H9 (cell line): ENCODE measurements at regions not wholly inside any gene's neighbourhood (a gene's known extent, or its start where the extent isn't known, plus 50 kb on each side); places are given as distances from the start of the nearest gene placed in this dataset.

Source experiments
- DNase-seq: peaks from one replicate; pipeline ENCODE4 v3.0.0-alpha.2; 2017
- H2AFZ ChIP-seq: one replicate; pipeline ENCODE4 v1.6.1; 2013; ENCODE audit warnings: mild to moderate bottlenecking, low read length, control low read depth, moderate library complexity
- H2AK5ac ChIP-seq: 2 replicates; pipeline ENCODE4 v1.6.1; 2013; ENCODE audit warnings: low read length, control low read depth, mixed read lengths; ENCODE audit not compliant: insufficient read length
- H2BK120ac ChIP-seq: one replicate; pipeline ENCODE4 v1.6.1; 2013; ENCODE audit warnings: low read depth, mild to moderate bottlenecking, low read length, control low read depth, inconsistent platforms; ENCODE audit not compliant: poor library complexity, severe bottlenecking
- H2BK12ac ChIP-seq: 2 replicates; pipeline ENCODE4 v1.6.1; 2013; ENCODE audit warnings: low read length, control low read depth, mixed read lengths, low read depth; ENCODE audit not compliant: insufficient read length
- H2BK15ac ChIP-seq: 2 replicates; pipeline ENCODE4 v1.6.1; 2013; ENCODE audit warnings: low read depth, low read length, control low read depth
- H2BK20ac ChIP-seq: one replicate; pipeline ENCODE4 v1.6.1; 2013; ENCODE audit warnings: low read depth, mild to moderate bottlenecking, low read length, control low read depth, inconsistent platforms; ENCODE audit not compliant: poor library complexity, severe bottlenecking
- H2BK5ac ChIP-seq: 2 replicates; pipeline ENCODE4 v1.6.1; 2013; ENCODE audit warnings: low read length, control low read depth, mixed read lengths; ENCODE audit not compliant: insufficient read length
- H3K14ac ChIP-seq: 2 replicates; pipeline ENCODE4 v1.6.1; 2013; ENCODE audit warnings: low read length, control low read depth; ENCODE audit not compliant: insufficient read depth
- H3K18ac ChIP-seq: 2 replicates; pipeline ENCODE4 v1.6.1; 2013; ENCODE audit warnings: low read depth, mild to moderate bottlenecking, mixed read lengths, low read length, control low read depth; ENCODE audit not compliant: insufficient read length
- H3K23ac ChIP-seq: 2 replicates; pipeline ENCODE4 v1.6.1; 2013; ENCODE audit warnings: low read length, control low read depth, mixed read lengths, low read depth; ENCODE audit not compliant: insufficient read length
- H3K23me2 ChIP-seq: 2 replicates; pipeline ENCODE4 v1.6.1; 2013; ENCODE audit warnings: low read depth, mild to moderate bottlenecking, mixed read lengths, low read length, control low read depth; ENCODE audit not compliant: insufficient read length, poor library complexity, severe bottlenecking
- H3K27ac ChIP-seq: 2 replicates; pipeline ENCODE4 v1.5.1; 2013; ENCODE audit warnings: low read length, control low read depth, mixed read lengths, low read depth; ENCODE audit not compliant: insufficient read length
- H3K27me3 ChIP-seq: 2 replicates; pipeline ENCODE4 v1.6.1; 2013; ENCODE audit warnings: low read length, control low read depth, inconsistent platforms; ENCODE audit not compliant: insufficient read depth
- H3K4ac ChIP-seq: 2 replicates; pipeline ENCODE4 v1.6.1; 2013; ENCODE audit warnings: low read depth, mild to moderate bottlenecking, control low read depth, inconsistent platforms, low read length, moderate library complexity
- H3K4me1 ChIP-seq: 2 replicates; pipeline ENCODE4 v1.6.1; 2013; ENCODE audit warnings: low read length, control low read depth, inconsistent platforms; ENCODE audit not compliant: insufficient read depth
- H3K4me2 ChIP-seq: 2 replicates; pipeline ENCODE4 v1.6.1; 2013; ENCODE audit warnings: low read length, control low read depth, mixed read lengths; ENCODE audit not compliant: insufficient read length, insufficient read depth
- H3K56ac ChIP-seq: 2 replicates; pipeline ENCODE4 v1.6.1; 2013; ENCODE audit warnings: low read depth, mild to moderate bottlenecking, mixed read lengths, low read length, control low read depth; ENCODE audit not compliant: insufficient read length
- H3K79me1 ChIP-seq: 2 replicates; pipeline ENCODE4 v1.6.1; 2013; ENCODE audit warnings: low read depth, mild to moderate bottlenecking, moderate library complexity, low read length, control low read depth, inconsistent platforms; ENCODE audit not compliant: insufficient read depth, poor library complexity, severe bottlenecking
- H3K79me2 ChIP-seq: 2 replicates; pipeline ENCODE4 v1.6.1; 2013; ENCODE audit warnings: low read length, control low read depth, inconsistent platforms; ENCODE audit not compliant: insufficient read depth
- H3K9ac ChIP-seq: 2 replicates; pipeline ENCODE4 v1.6.1; 2013; ENCODE audit warnings: low read length, control low read depth, mixed read lengths; ENCODE audit not compliant: insufficient read length; ENCODE audit errors: extremely low read depth
- H3K9me3 ChIP-seq: one replicate; pipeline ENCODE4 v1.6.1; 2013; ENCODE audit warnings: low read depth, low read length, inconsistent platforms; ENCODE audit not compliant: control insufficient read depth
- H3T11ph ChIP-seq: one replicate; pipeline ENCODE4 v1.6.1; 2013; ENCODE audit warnings: mild to moderate bottlenecking, low read length, control low read depth, inconsistent platforms
- H4K20me1 ChIP-seq: one replicate; pipeline ENCODE4 v1.6.1; 2013; ENCODE audit not compliant: control insufficient read depth, insufficient read length, insufficient read depth
- H4K5ac ChIP-seq: 2 replicates; pipeline ENCODE4 v1.6.1; 2013; ENCODE audit warnings: low read depth, mild to moderate bottlenecking, mixed read lengths, low read length, control low read depth; ENCODE audit not compliant: insufficient read length
- H4K8ac ChIP-seq: replicated peaks from 2 replicates; pipeline ENCODE4 v1.6.1; 2013; ENCODE audit warnings: low read length, control low read depth, mixed read lengths, low read depth; ENCODE audit not compliant: insufficient read length
- H4K91ac ChIP-seq: 2 replicates; pipeline ENCODE4 v1.6.1; 2013; ENCODE audit warnings: low read depth, mild to moderate bottlenecking, moderate library complexity, mixed read lengths, low read length, control low read depth; ENCODE audit not compliant: insufficient read length
- H3K27ac Mint-ChIP-seq, 3 experiments: 2 replicates in 2 of 3; 3 replicates in 1 of 3; pipeline ENCODE4 v1.8.0; 2020 to 2021; ENCODE audit warnings: mixed read lengths in 3 of 3, mild to moderate bottlenecking in 1 of 3, moderate library complexity in 1 of 3
- H3K27me3 Mint-ChIP-seq: 2 replicates; pipeline ENCODE4 v1.8.0; 2021; ENCODE audit warnings: low read depth, mild to moderate bottlenecking, moderate library complexity, mixed read lengths
- H3K36me3 Mint-ChIP-seq, 3 experiments: 2 replicates in 2 of 3; 3 replicates in 1 of 3; pipeline ENCODE4 v1.8.0; 2020 to 2021; ENCODE audit warnings: low read depth in 3 of 3, mixed read lengths in 3 of 3; ENCODE audit not compliant: insufficient read depth in 1 of 3
- H3K4me1 Mint-ChIP-seq, 2 experiments: 2 replicates each; pipeline ENCODE4 v1.8.0; 2020; ENCODE audit warnings: mixed read lengths in 2 of 2
- H3K4me3 Mint-ChIP-seq, 2 experiments: 2 replicates in 1 of 2; 3 replicates in 1 of 2; pipeline ENCODE4 v1.8.0; 2020 to 2021; ENCODE audit warnings: mild to moderate bottlenecking in 2 of 2, mixed read lengths in 2 of 2, moderate library complexity in 1 of 2
- H3K9me3 Mint-ChIP-seq, 2 experiments: 2 replicates in 1 of 2; 3 replicates in 1 of 2; pipeline ENCODE4 v1.8.0; 2020; ENCODE audit warnings: mild to moderate bottlenecking in 2 of 2, mixed read lengths in 2 of 2, moderate library complexity in 1 of 2
- CTCF ChIP-seq: fragments of 200-600 bp; sonication (generic); conservative IDR thresholded peaks from 3 replicates; pipeline ENCODE4 v1.8.0; 2021; ENCODE audit warnings: antibody characterized with exemption, mild to moderate bottlenecking
- WGBS: extraction: QIAGEN DNeasy Blood & Tissue Kit; methylation state at CpG from one replicate; pipeline ENCODE4 v1.1.7; 2013; ENCODE audit warnings: missing lambda C conversion rate, low lambda C conversion rate, mixed read lengths; ENCODE audit not compliant: insufficient read length; ENCODE audit errors: extremely low coverage; 5-methylcytosine and 5-hydroxymethylcytosine counted together

- H3K14ac ChIP-seq: no peak overlapping the region
- no peak overlapping the region for H3K56ac ChIP-seq
- DNase-seq: no peak
- Mint-ChIP-seq H3K4me1 (peaks cover 6% of the 10 kb centered on the region in 2 experiments), H3K27me3 (no peaks in the 10 kb centered on the region), H3K9me3 (peaks cover 15 to 21% of the 10 kb centered on the region in 2 experiments), H3K36me3 (peaks cover 5 to 15% (median 5%) of the 10 kb centered on the region in 3 experiments; a peak in 3 of 7 replicates), H3K4me3 (no peak overlapping the region), H3K27ac (no peak overlapping the region)
- no peak overlapping the region for H2BK20ac ChIP-seq
- H3K9ac ChIP-seq: no peak overlapping the region
- no peak overlapping the region for H2BK12ac ChIP-seq
- no peak overlapping the region for H3T11ph ChIP-seq
- H3K79me2 ChIP-seq: no peaks in the 10 kb centered on the region
- H2AFZ ChIP-seq: no peak overlapping the region
- H4K91ac ChIP-seq: no peak overlapping the region
- TF ChIP-seq CTCF: no peak
- no peaks in the 10 kb centered on the region for H3K23me2 ChIP-seq
- H2BK120ac ChIP-seq: no peak overlapping the region
- H4K20me1 ChIP-seq: no peaks in the 10 kb centered on the region
- no peak overlapping the region for H4K8ac ChIP-seq
- H3K4me2 ChIP-seq: no peak overlapping the region
- no peak overlapping the region for H2BK15ac ChIP-seq
- H3K9me3 ChIP-seq: no peaks in the 10 kb centered on the region
- no peak overlapping the region for H4K5ac ChIP-seq
- no peaks in the 10 kb centered on the region for H3K79me1 ChIP-seq
- no peak overlapping the region for H2BK5ac ChIP-seq
- H3K27me3 ChIP-seq: no peaks in the 10 kb centered on the region
- no peak overlapping the region for H3K27ac ChIP-seq
- no peaks in the 10 kb centered on the region for H3K4me1 ChIP-seq
- H3K23ac ChIP-seq: no peak overlapping the region
- no peak overlapping the region for H3K4ac ChIP-seq
- WGBS: no CpG with 5 or more reads among the region's 2 CpGs
- H2AK5ac ChIP-seq: no peak overlapping the region
- no peak overlapping the region for H3K18ac ChIP-seq
Observed at GRCh38 chr17:71941920-71942319, 178.9 kb upstream of the SOX9 start.
